Neural progenitor cell (in vitro differentiated cells): ENCODE measurements at regions not wholly inside any gene's neighbourhood (a gene's known extent, or its start where the extent isn't known, plus 50 kb on each side); places are given as distances from the start of the nearest gene placed in this dataset.

Source experiments
- CTCF ChIP-seq: fragments of 200-600 bp; sonication (generic); IDR thresholded peaks from 2 replicates; pipeline ENCODE4 v1.5.1; 2017; ENCODE audit warnings: antibody characterized with exemption, mild to moderate bottlenecking
- EZH2 ChIP-seq: fragments of 200-600 bp; sonication (generic); IDR thresholded peaks from 2 replicates; pipeline ENCODE4 v1.6.1; 2017; ENCODE audit warnings: antibody characterized with exemption, mild to moderate bottlenecking, moderate library complexity
- EZH2phosphoT487 ChIP-seq: fragments of 200-600 bp; sonication (generic); IDR thresholded peaks from 2 replicates; pipeline ENCODE4 v1.6.1; 2017; ENCODE audit warnings: antibody characterized with exemption

- TF ChIP-seq CTCF (no peak), EZH2 (no peak), EZH2phosphoT487 (no peak)
These were observed 73.4 kb downstream of the FGD2 start for GRCh38 chr6:37078814-37079213.
